ENCODE measurements at regions not wholly inside any gene's neighbourhood (a gene's known extent, or its start where the extent isn't known, plus 50 kb on each side); places are given as distances from the start of the nearest gene placed in this dataset.

DNA sequence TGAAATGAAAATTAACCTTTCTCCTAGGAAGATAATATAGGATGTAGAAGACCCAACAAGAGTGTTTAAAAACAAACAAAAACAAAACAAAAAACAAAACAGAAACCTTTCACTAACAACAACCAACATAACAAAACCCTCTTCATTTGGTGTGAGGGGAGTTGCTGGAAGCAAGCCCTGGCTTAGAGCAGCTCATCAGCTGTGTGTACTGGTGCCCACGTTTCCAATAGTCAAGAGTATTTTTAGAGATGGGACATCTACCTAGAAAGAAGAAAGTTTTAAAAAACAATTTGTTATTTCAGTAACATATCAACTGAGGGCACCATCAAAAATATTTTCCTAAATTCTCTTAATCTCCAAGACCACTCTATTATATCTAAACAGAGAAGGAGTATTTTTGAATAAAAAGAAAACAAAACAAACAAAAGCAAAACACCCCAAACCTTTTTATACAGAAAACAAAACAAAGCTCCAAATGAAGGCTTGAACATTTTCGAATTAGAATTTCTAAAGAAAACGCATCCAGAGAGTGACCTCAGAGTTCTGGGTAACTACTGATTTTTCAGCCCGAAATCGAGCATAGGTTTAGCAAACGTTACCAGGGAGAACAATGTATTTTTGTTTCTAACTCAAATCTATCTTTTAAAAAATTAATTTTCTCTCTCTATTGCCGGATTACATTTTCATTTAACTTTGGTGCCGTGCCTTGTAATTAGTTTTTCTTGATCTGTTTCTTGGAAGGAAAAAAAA lies 134.6 kb downstream of the INSIG2 start:
- H3K36me3 Mint-ChIP-seq (ENCODE audit: unreplicated experiment) = peaks cover 4% of the 10 kb centered on the region
- TF ChIP-seq, protein P1, sequence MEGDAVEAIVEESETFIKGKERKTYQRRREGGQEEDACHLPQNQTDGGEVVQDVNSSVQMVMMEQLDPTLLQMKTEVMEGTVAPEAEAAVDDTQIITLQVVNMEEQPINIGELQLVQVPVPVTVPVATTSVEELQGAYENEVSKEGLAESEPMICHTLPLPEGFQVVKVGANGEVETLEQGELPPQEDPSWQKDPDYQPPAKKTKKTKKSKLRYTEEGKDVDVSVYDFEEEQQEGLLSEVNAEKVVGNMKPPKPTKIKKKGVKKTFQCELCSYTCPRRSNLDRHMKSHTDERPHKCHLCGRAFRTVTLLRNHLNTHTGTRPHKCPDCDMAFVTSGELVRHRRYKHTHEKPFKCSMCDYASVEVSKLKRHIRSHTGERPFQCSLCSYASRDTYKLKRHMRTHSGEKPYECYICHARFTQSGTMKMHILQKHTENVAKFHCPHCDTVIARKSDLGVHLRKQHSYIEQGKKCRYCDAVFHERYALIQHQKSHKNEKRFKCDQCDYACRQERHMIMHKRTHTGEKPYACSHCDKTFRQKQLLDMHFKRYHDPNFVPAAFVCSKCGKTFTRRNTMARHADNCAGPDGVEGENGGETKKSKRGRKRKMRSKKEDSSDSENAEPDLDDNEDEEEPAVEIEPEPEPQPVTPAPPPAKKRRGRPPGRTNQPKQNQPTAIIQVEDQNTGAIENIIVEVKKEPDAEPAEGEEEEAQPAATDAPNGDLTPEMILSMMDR (IDR thresholded peaks at IDR 0.05; ENCODE audit: partially characterized antibody, unreplicated experiment) = no peak
- H3K27ac Mint-ChIP-seq (ENCODE audit: unreplicated experiment) = peak overlapping the region; percentile 11
- peaks cover 30% of the 10 kb centered on the region for H3K4me1 Mint-ChIP-seq (ENCODE audit: low read depth, unreplicated experiment)
- DNase-seq = no peak
- peaks cover 10% of the 10 kb centered on the region for H3K9me3 Mint-ChIP-seq (ENCODE audit: unreplicated experiment)
- H3K4me3 Mint-ChIP-seq (ENCODE audit: unreplicated experiment) = peak overlapping the region; percentile 81
- peaks cover 10% of the 10 kb centered on the region for H3K27me3 Mint-ChIP-seq (ENCODE audit: unreplicated experiment)

GRCh38 chr2:118222273-118222594 lies 134.0 kb downstream of the INSIG2 start:
- peaks cover 4% of the 10 kb centered on the region for H3K36me3 Mint-ChIP-seq (ENCODE audit: unreplicated experiment)
- no peak overlapping the region for H3K27ac Mint-ChIP-seq (ENCODE audit: unreplicated experiment)
- H3K4me1 Mint-ChIP-seq (ENCODE audit: low read depth, unreplicated experiment) = peaks cover 30% of the 10 kb centered on the region
- peaks cover 10% of the 10 kb centered on the region for H3K9me3 Mint-ChIP-seq (ENCODE audit: unreplicated experiment)
- no peak for DNase-seq
- TF ChIP-seq, protein P1 (IDR thresholded peaks at IDR 0.05; ENCODE audit: partially characterized antibody, unreplicated experiment) = peak; percentile 5
- H3K27me3 Mint-ChIP-seq (ENCODE audit: unreplicated experiment) = peaks cover 10% of the 10 kb centered on the region
- H3K4me3 Mint-ChIP-seq (ENCODE audit: unreplicated experiment) = peak overlapping the region; percentile 59

- peaks cover 10% of the 10 kb centered on the region for H3K9me3 Mint-ChIP-seq (ENCODE audit: unreplicated experiment)
- H3K4me3 Mint-ChIP-seq (ENCODE audit: unreplicated experiment) = peak overlapping the region; percentile 59
- H3K27me3 Mint-ChIP-seq (ENCODE audit: unreplicated experiment) = peaks cover 10% of the 10 kb centered on the region
- TF ChIP-seq, protein P1 (IDR thresholded peaks at IDR 0.05; ENCODE audit: partially characterized antibody, unreplicated experiment) = peak; percentile 74
- DNase-seq = no peak
- peaks cover 30% of the 10 kb centered on the region for H3K4me1 Mint-ChIP-seq (ENCODE audit: low read depth, unreplicated experiment)
- peaks cover 4% of the 10 kb centered on the region for H3K36me3 Mint-ChIP-seq (ENCODE audit: unreplicated experiment)
- no peak overlapping the region for H3K27ac Mint-ChIP-seq (ENCODE audit: unreplicated experiment)
These were observed 133.4 kb downstream of the INSIG2 start for GRCh38 chr2:118221536-118222272.

DNA sequence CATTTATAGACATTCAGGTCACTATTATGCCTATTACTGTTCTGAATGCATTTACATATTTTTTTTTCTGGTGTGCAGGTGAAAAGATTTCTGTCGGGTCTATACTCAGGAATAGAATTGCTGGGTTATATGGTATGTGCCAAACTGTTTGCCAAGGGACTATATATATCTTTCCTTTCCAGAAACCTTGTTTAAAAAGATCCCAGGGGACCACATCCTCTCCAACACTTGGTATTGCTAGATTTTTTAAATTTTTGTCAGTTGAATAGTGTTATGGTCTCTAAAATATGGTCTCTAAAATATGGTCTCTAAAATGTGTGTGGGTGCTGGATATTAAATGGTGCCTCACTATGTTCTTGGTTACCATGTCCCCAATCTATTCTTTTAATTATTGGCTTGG lies 131.3 kb downstream of the INSIG2 start:
- DNase-seq = no peak
- Mint-ChIP-seq H3K27me3 (ENCODE audit: unreplicated experiment) (peaks cover 4% of the 10 kb centered on the region), H3K9me3 (ENCODE audit: unreplicated experiment) (peaks cover 2% of the 10 kb centered on the region), H3K4me3 (ENCODE audit: unreplicated experiment) (no peak overlapping the region), H3K36me3 (ENCODE audit: unreplicated experiment) (no peaks in the 10 kb centered on the region), H3K27ac (ENCODE audit: unreplicated experiment) (no peak overlapping the region), H3K4me1 (ENCODE audit: low read depth, unreplicated experiment) (peaks cover 19% of the 10 kb centered on the region)
- TF ChIP-seq, protein P1 (IDR thresholded peaks at IDR 0.05; ENCODE audit: partially characterized antibody, unreplicated experiment) = no peak

- H3K4me1 Mint-ChIP-seq (ENCODE audit: low read depth, unreplicated experiment) = no peaks in the 10 kb centered on the region
- no peak for DNase-seq
- H3K27ac Mint-ChIP-seq (ENCODE audit: unreplicated experiment) = no peak overlapping the region
- H3K27me3 Mint-ChIP-seq (ENCODE audit: unreplicated experiment) = peaks cover 2% of the 10 kb centered on the region
- H3K36me3 Mint-ChIP-seq (ENCODE audit: unreplicated experiment) = no peaks in the 10 kb centered on the region
- H3K9me3 Mint-ChIP-seq (ENCODE audit: unreplicated experiment) = no peaks in the 10 kb centered on the region
- TF ChIP-seq, protein P1 (IDR thresholded peaks at IDR 0.05; ENCODE audit: partially characterized antibody, unreplicated experiment) = no peak
- no peak overlapping the region for H3K4me3 Mint-ChIP-seq (ENCODE audit: unreplicated experiment)
These were observed 128.0 kb downstream of the INSIG2 start for GRCh38 chr2:118216224-118216623.
